AG09309 (cell line): ENCODE measurements at regions not wholly inside any gene's neighbourhood (a gene's known extent, or its start where the extent isn't known, plus 50 kb on each side); places are given as distances from the start of the nearest gene placed in this dataset.

ENCODE experiments used
- DNase-seq: peaks from one replicate; pipeline ENCODE4 v3.0.0-alpha.2; 2010; ENCODE audit warnings: low read depth
- H3K4me3 ChIP-seq: 2 replicates; pipeline ENCODE4 v1.5.1; 2011; ENCODE audit warnings: mild to moderate bottlenecking, low read depth, low read length, moderate library complexity; ENCODE audit not compliant: control insufficient read depth
- CTCF ChIP-seq: IDR thresholded peaks from 2 replicates; pipeline ENCODE4 v1.5.1; 2011; ENCODE audit warnings: mild to moderate bottlenecking, low read depth, low read length, inconsistent platforms; ENCODE audit not compliant: insufficient read depth, control insufficient read depth; ENCODE audit errors: missing control alignments

- no peak for TF ChIP-seq CTCF
- no peak for DNase-seq
- no peak overlapping the region for H3K4me3 ChIP-seq
Observed at GRCh38 chr2:238576674-238577073, 149.9 kb downstream of the ASB1 start.

- DNase-seq, result no peak
- H3K4me3 ChIP-seq, result no peak overlapping the region
- TF ChIP-seq CTCF, result no peak
Observed at GRCh38 chr2:238578256-238578655, 151.5 kb downstream of the ASB1 start.

- TF ChIP-seq CTCF, result no peak
- H3K4me3 ChIP-seq, result no peak overlapping the region
- DNase-seq, result no peak
Observed at GRCh38 chr2:238580486-238580885, 153.8 kb downstream of the ASB1 start.

- H3K4me3 ChIP-seq, result no peak overlapping the region
- TF ChIP-seq CTCF, result no peak
- DNase-seq, result peak; percentile 34
Observed at GRCh38 chr2:238581126-238581525, 154.4 kb downstream of the ASB1 start.

GRCh38 chr2:238582159-238582558 lies 155.4 kb downstream of the ASB1 start:
- no peak for TF ChIP-seq CTCF
- peak; percentile 63 for DNase-seq
- no peak overlapping the region for H3K4me3 ChIP-seq

GRCh38 chr2:238584617-238585016 lies 157.9 kb downstream of the ASB1 start:
- TF ChIP-seq CTCF, result no peak
- no peak for DNase-seq
- no peak overlapping the region for H3K4me3 ChIP-seq
